ENCODE measurements at regions not wholly inside any gene's neighbourhood (a gene's known extent, or its start where the extent isn't known, plus 50 kb on each side); places are given as distances from the start of the nearest gene placed in this dataset.

DNA sequence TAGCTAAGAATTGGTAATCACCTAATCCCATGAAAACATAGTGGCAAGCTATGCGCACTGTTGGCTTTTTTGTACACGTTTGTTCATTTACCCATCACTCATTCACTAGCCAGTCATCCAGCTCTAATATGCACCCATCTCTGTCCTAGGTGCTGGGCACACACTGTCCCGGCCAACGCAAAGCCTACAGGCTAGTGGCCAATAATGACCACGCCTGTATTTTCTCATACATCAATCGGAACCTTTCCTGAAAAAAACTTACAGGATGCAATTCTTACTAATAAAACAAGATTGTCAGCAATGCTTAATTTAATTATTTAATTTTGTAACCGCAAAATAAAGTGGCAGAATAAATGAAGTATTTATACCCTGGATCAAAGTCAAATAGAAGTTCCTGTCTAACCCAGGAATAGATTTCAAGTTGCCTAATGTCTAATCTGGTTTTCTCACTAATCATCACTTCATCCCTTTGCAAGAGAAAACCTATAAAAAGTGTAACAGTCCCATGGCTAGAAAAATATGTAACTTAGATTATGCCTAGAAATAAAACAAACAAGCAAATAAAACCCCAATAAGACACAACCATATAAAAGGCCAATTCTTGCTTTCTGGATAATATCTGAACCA, 143.3 kb upstream of the BLID start:
- Histone ChIP-seq H3K27me3 (no peaks in the 10 kb centered on the region), H3K4me1 (no peaks in the 10 kb centered on the region), H3K4me3 (ENCODE audit: low read depth, low read length) (no peak overlapping the region), H3K36me3 (no peaks in the 10 kb centered on the region), H3K9me3 (no peaks in the 10 kb centered on the region)
- DNase-seq: no peak
- TF ChIP-seq, protein P1, sequence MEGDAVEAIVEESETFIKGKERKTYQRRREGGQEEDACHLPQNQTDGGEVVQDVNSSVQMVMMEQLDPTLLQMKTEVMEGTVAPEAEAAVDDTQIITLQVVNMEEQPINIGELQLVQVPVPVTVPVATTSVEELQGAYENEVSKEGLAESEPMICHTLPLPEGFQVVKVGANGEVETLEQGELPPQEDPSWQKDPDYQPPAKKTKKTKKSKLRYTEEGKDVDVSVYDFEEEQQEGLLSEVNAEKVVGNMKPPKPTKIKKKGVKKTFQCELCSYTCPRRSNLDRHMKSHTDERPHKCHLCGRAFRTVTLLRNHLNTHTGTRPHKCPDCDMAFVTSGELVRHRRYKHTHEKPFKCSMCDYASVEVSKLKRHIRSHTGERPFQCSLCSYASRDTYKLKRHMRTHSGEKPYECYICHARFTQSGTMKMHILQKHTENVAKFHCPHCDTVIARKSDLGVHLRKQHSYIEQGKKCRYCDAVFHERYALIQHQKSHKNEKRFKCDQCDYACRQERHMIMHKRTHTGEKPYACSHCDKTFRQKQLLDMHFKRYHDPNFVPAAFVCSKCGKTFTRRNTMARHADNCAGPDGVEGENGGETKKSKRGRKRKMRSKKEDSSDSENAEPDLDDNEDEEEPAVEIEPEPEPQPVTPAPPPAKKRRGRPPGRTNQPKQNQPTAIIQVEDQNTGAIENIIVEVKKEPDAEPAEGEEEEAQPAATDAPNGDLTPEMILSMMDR (IDR thresholded peaks at IDR 0.05; ENCODE audit: low read depth, low read length): no peak

DNA sequence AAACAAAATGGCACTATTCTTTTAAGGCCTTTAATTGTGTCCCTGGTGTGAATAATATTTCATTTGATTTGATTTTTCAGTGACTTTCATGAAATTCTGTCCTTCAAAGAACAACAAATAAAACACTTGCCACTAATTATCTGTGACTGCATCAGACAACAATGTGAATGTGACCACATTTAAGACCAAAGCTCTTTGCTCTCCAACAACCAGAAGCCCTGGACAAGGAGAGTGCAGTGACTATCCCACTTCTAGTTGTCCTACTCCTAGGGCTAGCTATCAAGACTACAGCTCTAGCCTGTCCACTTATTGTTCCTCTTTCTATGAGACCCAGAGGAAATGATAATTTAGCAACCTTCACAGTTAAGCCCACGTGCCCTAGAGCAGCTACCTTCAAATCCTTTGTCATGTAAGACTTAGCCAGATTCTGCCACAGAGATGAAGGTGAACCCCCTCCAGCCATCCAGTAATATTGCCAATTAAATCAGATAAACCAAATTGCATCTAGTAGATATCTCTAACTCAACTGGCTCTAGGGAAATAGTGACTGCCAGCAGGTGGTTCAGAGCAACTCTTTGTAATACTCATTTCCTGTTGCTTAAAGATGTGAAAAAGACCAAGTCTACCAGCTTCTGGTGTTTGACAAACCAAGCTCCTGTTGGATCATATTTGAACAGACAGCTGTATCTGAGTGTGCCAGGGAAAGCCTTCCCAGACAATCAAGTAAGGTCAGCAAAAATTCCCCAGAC, 142.6 kb upstream of the BLID start:
- Histone ChIP-seq H3K36me3 (no peaks in the 10 kb centered on the region), H3K4me1 (no peaks in the 10 kb centered on the region), H3K4me3 (ENCODE audit: low read depth, low read length) (no peak overlapping the region), H3K27me3 (no peaks in the 10 kb centered on the region), H3K9me3 (no peaks in the 10 kb centered on the region)
- TF ChIP-seq, protein P1 (IDR thresholded peaks at IDR 0.05; ENCODE audit: low read depth, low read length): no peak
- no peak for DNase-seq

DNA sequence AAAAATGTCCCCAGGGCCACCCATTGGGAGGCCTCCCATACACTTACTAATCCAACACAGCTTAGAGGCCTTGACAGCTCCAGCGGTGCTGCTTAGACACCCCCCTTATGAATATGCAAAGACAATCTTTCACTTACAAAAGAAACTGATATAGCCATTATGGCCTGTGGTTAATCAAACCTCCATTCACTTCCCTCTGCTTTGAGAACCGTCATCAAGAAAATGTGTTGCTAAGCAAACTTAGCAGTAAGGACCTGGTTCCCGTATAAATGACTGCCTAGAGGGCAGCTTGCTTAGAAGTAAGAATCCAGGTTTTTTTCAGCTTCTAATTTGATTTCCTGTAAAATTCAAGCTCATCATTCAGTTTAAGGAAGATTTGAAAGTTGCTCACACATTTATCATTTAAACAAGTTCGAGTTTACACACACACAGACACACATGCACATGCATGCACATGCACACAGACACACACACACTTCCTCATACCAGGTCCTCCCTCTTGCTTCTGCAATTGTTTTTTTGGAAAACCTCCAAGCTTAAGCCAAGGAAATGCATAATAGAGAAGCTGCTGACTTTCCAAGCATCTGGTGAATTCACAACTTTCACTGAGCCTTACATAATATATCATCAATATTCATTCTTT, 137.7 kb upstream of the BLID start:
- Histone ChIP-seq H3K4me3 (ENCODE audit: low read depth, low read length) (no peak overlapping the region), H3K36me3 (no peaks in the 10 kb centered on the region), H3K4me1 (no peaks in the 10 kb centered on the region), H3K27me3 (no peaks in the 10 kb centered on the region), H3K9me3 (no peaks in the 10 kb centered on the region)
- DNase-seq: no peak
- TF ChIP-seq, protein P1 (IDR thresholded peaks at IDR 0.05; ENCODE audit: low read depth, low read length): no peak

DNA sequence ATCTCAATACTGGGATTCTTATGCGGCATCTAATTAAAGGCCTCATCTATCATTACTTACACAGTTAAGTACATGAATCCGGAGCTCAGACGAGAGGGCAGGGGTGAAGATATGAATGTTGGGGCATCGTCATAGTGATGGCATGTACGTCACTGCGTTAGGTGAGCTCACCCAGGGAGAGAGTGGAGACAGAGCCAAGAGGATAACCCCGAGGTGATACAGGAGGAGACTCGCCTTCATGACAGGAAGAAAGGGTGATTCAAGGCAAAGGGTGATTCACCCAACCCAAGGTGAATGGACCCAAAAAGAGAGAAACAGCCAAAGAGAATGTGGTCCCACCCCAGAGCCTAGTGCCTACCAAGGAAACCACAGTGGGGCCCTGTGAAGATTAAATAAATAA, 132.9 kb upstream of the BLID start:
- no peak for DNase-seq
- Histone ChIP-seq H3K4me1 (no peaks in the 10 kb centered on the region), H3K9me3 (no peaks in the 10 kb centered on the region), H3K36me3 (no peaks in the 10 kb centered on the region), H3K4me3 (ENCODE audit: low read depth, low read length) (no peak overlapping the region), H3K27me3 (no peaks in the 10 kb centered on the region)
- TF ChIP-seq, protein P1 (IDR thresholded peaks at IDR 0.05; ENCODE audit: low read depth, low read length): no peak

DNA sequence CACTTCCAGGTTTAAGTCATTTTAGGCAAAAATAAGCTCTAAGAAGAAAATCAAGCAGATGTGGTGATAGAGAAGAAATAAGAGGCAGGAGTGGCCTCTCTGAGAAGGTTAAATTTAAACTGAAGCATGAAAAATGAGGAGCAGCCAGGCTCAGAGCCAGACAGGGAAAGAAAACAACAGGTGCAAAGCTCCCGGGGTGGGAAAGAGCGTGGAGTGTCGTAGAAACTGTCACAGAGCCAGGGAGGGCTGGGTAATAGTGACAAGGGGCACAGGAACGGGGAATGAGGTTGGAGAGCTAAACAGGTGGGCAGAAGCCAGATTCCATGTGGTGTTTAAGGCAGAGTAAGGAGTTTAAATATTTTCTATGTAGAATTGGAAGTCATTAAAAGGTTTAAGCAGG, 132.1 kb upstream of the BLID start:
- H3K9me3 ChIP-seq: no peaks in the 10 kb centered on the region
- no peaks in the 10 kb centered on the region for H3K27me3 ChIP-seq
- DNase-seq: no peak
- H3K4me3 ChIP-seq (ENCODE audit: low read depth, low read length): no peak overlapping the region
- H3K4me1 ChIP-seq: no peaks in the 10 kb centered on the region
- TF ChIP-seq, protein P1 (IDR thresholded peaks at IDR 0.05; ENCODE audit: low read depth, low read length): no peak
- H3K36me3 ChIP-seq: no peaks in the 10 kb centered on the region

DNA sequence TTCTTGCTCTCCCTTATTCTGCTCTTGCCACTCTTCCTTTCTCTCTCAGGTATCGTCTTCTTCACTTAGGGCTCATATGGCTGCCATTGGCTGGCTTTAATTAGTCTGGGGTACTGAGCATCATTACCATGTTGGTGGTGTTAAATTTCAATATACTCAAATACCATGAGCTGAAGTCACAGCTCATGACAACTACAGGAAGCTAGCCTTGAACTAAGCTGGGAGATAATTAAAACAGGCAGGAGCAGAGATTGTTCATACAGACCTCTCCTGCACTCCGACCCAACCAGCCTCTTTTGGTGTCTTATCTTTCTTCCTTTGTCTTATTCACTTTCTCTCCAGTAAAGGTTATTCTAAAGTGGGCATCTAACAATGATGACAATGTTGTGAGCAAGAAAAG, 130.9 kb upstream of the BLID start:
- Histone ChIP-seq H3K9me3 (no peaks in the 10 kb centered on the region), H3K27me3 (no peaks in the 10 kb centered on the region), H3K4me1 (no peaks in the 10 kb centered on the region), H3K36me3 (no peaks in the 10 kb centered on the region), H3K4me3 (ENCODE audit: low read depth, low read length) (no peak overlapping the region)
- no peak for DNase-seq
- TF ChIP-seq, protein P1 (IDR thresholded peaks at IDR 0.05; ENCODE audit: low read depth, low read length): no peak
